Neural progenitor cell (in vitro differentiated cells): ENCODE measurements at regions not wholly inside any gene's neighbourhood (a gene's known extent, or its start where the extent isn't known, plus 50 kb on each side); places are given as distances from the start of the nearest gene placed in this dataset.

Experiments used
- DNase-seq: peaks from one replicate; pipeline ENCODE4 v3.0.0-alpha.2; 2016; ENCODE audit warnings: low spot score
- H2AFZ ChIP-seq: fragments of 200-600 bp; sonication (generic); replicated peaks from 2 replicates; pipeline ENCODE4 v1.6.1; 2016; ENCODE audit warnings: antibody characterized with exemption
- H3F3A ChIP-seq: fragments of 200-600 bp; sonication (generic); 2 replicates; pipeline ENCODE4 v1.6.1; 2016; ENCODE audit warnings: antibody characterized with exemption, low read depth
- H3K27ac ChIP-seq: fragments of 200-600 bp; sonication (generic); 2 replicates; pipeline ENCODE4 v1.5.1; 2016; ENCODE audit warnings: mild to moderate bottlenecking
- H3K27me3 ChIP-seq: fragments of 200-600 bp; sonication (generic); 2 replicates; pipeline ENCODE4 v1.6.1; 2016; ENCODE audit warnings: mild to moderate bottlenecking, moderate library complexity
- H3K36me3 ChIP-seq: fragments of 200-600 bp; sonication (generic); 2 replicates; pipeline ENCODE4 v1.5.1; 2016
- H3K4me1 ChIP-seq: fragments of 200-600 bp; sonication (generic); 2 replicates; pipeline ENCODE4 v1.6.1; 2016; ENCODE audit warnings: mixed run types
- H3K4me2 ChIP-seq: fragments of 200-600 bp; sonication (generic); 2 replicates; pipeline ENCODE4 v1.6.1; 2016
- H3K4me3 ChIP-seq: fragments of 200-600 bp; sonication (generic); 2 replicates; pipeline ENCODE4 v1.5.1; 2016
- H3K79me2 ChIP-seq: fragments of 200-600 bp; sonication (generic); 2 replicates; pipeline ENCODE4 v1.6.1; 2016; ENCODE audit warnings: low read depth
- H3K9ac ChIP-seq: fragments of 200-600 bp; sonication (generic); 2 replicates; pipeline ENCODE4 v1.6.1; 2016
- H3K9me3 ChIP-seq: fragments of 200-600 bp; sonication (generic); 2 replicates; pipeline ENCODE4 v1.5.1; 2016; ENCODE audit warnings: low read depth
- H4K20me1 ChIP-seq: fragments of 200-600 bp; sonication (generic); 2 replicates; pipeline ENCODE4 v1.6.1; 2016; ENCODE audit warnings: low read depth
- H3K27ac Mint-ChIP-seq: 3 replicates; pipeline ENCODE4 v1.8.0; 2021; ENCODE audit warnings: mixed read lengths
- H3K27me3 Mint-ChIP-seq: 2 replicates; pipeline ENCODE4 v1.8.0; 2022; ENCODE audit warnings: low read depth, mild to moderate bottlenecking, inconsistent platforms, moderate library complexity, mixed read lengths; ENCODE audit not compliant: insufficient read depth
- H3K36me3 Mint-ChIP-seq: 3 replicates; pipeline ENCODE4 v1.8.0; 2021; ENCODE audit warnings: mixed read lengths
- H3K4me1 Mint-ChIP-seq: 3 replicates; pipeline ENCODE4 v1.8.0; 2021; ENCODE audit warnings: mixed read lengths
- H3K4me3 Mint-ChIP-seq: 3 replicates; pipeline ENCODE4 v1.8.0; 2021; ENCODE audit warnings: mild to moderate bottlenecking, moderate library complexity, mixed read lengths
- H3K9me3 Mint-ChIP-seq: 3 replicates; pipeline ENCODE4 v1.8.0; 2020; ENCODE audit warnings: mixed read lengths
- CTCF ChIP-seq: fragments of 200-600 bp; sonication (generic); IDR thresholded peaks from 2 replicates; pipeline ENCODE4 v1.5.1; 2017; ENCODE audit warnings: antibody characterized with exemption, mild to moderate bottlenecking
- EZH2 ChIP-seq: fragments of 200-600 bp; sonication (generic); IDR thresholded peaks from 2 replicates; pipeline ENCODE4 v1.6.1; 2017; ENCODE audit warnings: antibody characterized with exemption, mild to moderate bottlenecking, moderate library complexity
- EZH2phosphoT487 ChIP-seq: fragments of 200-600 bp; sonication (generic); IDR thresholded peaks from 2 replicates; pipeline ENCODE4 v1.6.1; 2017; ENCODE audit warnings: antibody characterized with exemption

- Histone ChIP-seq H3K4me1 (peaks cover 10% of the 10 kb centered on the region), H2AFZ (no peak overlapping the region), H3K79me2 (no peaks in the 10 kb centered on the region), H3K27ac (no peak overlapping the region), H3K36me3 (no peaks in the 10 kb centered on the region), H3K9me3 (no peaks in the 10 kb centered on the region), H4K20me1 (no peaks in the 10 kb centered on the region), H3K27me3 (no peaks in the 10 kb centered on the region), H3K4me2 (no peak overlapping the region), H3K9ac (no peak overlapping the region), H3K4me3 (no peak overlapping the region), H3F3A (no peaks in the 10 kb centered on the region)
- TF ChIP-seq EZH2 (no peak), CTCF (no peak), EZH2phosphoT487 (no peak)
- H3K4me1 Mint-ChIP-seq, result peaks cover 13% of the 10 kb centered on the region
- no peak overlapping the region for H3K27ac Mint-ChIP-seq
- no peaks in the 10 kb centered on the region for H3K36me3 Mint-ChIP-seq
- H3K9me3 Mint-ChIP-seq, result no peaks in the 10 kb centered on the region
- no peak for DNase-seq
- H3K27me3 Mint-ChIP-seq, result no peaks in the 10 kb centered on the region
- H3K4me3 Mint-ChIP-seq, result no peak overlapping the region
Measured at GRCh38 chr3:116836286-116836685, 126.7 kb downstream of the TUSC7 start.

- no peaks in the 10 kb centered on the region for H4K20me1 ChIP-seq
- peaks cover 14% of the 10 kb centered on the region for H3K4me1 Mint-ChIP-seq
- H3K4me1 ChIP-seq, result peaks cover 22% of the 10 kb centered on the region
- H3K27me3 Mint-ChIP-seq, result no peaks in the 10 kb centered on the region
- H3K27ac ChIP-seq, result no peak overlapping the region
- no peak overlapping the region for H3K4me2 ChIP-seq
- no peaks in the 10 kb centered on the region for H3K36me3 ChIP-seq
- no peaks in the 10 kb centered on the region for H3K9me3 ChIP-seq
- H3K36me3 Mint-ChIP-seq, result no peaks in the 10 kb centered on the region
- no peaks in the 10 kb centered on the region for H3K27me3 ChIP-seq
- no peak overlapping the region for H2AFZ ChIP-seq
- H3K79me2 ChIP-seq, result no peaks in the 10 kb centered on the region
- H3K27ac Mint-ChIP-seq, result no peak overlapping the region
- H3K4me3 Mint-ChIP-seq, result no peak overlapping the region
- H3K9ac ChIP-seq, result no peak overlapping the region
- TF ChIP-seq EZH2phosphoT487 (no peak), EZH2 (no peak), CTCF (no peak)
- no peak for DNase-seq
- H3F3A ChIP-seq, result peaks cover 12% of the 10 kb centered on the region
- no peak overlapping the region for H3K4me3 ChIP-seq
- H3K9me3 Mint-ChIP-seq, result no peaks in the 10 kb centered on the region
Measured at GRCh38 chr3:116837483-116837882, 127.9 kb downstream of the TUSC7 start.

- Mint-ChIP-seq H3K27me3 (no peaks in the 10 kb centered on the region), H3K9me3 (no peaks in the 10 kb centered on the region), H3K36me3 (no peaks in the 10 kb centered on the region), H3K4me1 (peaks cover 5% of the 10 kb centered on the region), H3K27ac (no peak overlapping the region), H3K4me3 (no peak overlapping the region)
- Histone ChIP-seq H3K9me3 (no peaks in the 10 kb centered on the region), H3K9ac (no peak overlapping the region), H3K4me3 (no peak overlapping the region), H3K27me3 (no peaks in the 10 kb centered on the region), H3F3A (peaks cover 21% of the 10 kb centered on the region), H3K4me1 (peaks cover 20% of the 10 kb centered on the region), H3K79me2 (no peaks in the 10 kb centered on the region), H4K20me1 (no peaks in the 10 kb centered on the region), H2AFZ (no peak overlapping the region), H3K4me2 (no peak overlapping the region), H3K36me3 (no peaks in the 10 kb centered on the region), H3K27ac (no peak overlapping the region)
- TF ChIP-seq CTCF (no peak), EZH2 (no peak), EZH2phosphoT487 (no peak)
- DNase-seq, result no peak
Measured at GRCh38 chr3:116841003-116841735, 131.6 kb downstream of the TUSC7 start.
